A549 (cell line): ENCODE measurements at regions not wholly inside any gene's neighbourhood (a gene's known extent, or its start where the extent isn't known, plus 50 kb on each side); places are given as distances from the start of the nearest gene placed in this dataset.

Source experiments
- CTCF ChIP-seq: fragments of >200 bp; sonication (Bioruptor Twin); formaldehyde crosslinking; IDR thresholded peaks from 3 replicates; pipeline ENCODE4 v1.5.1; 2016
- RAD21 ChIP-seq, 2 experiments: fragments of >200 bp in 1 of 2; sonication (Bioruptor Twin) in 1 of 2; formaldehyde crosslinking in 1 of 2; IDR thresholded peaks in 1 of 2; conservative IDR thresholded peaks in 1 of 2; 2 replicates in 1 of 2; 3 replicates in 1 of 2; pipeline ENCODE4 v1.6.1; 2012 to 2018; ENCODE audit warnings: inconsistent platforms in 1 of 2
- REST ChIP-seq: fragments of 200-600 bp; sonication (generic); IDR thresholded peaks from 2 replicates; pipeline ENCODE4 v1.6.1; 2016; ENCODE audit warnings: antibody characterized with exemption, mild to moderate bottlenecking, moderate library complexity
- USF2 ChIP-seq: fragments of 450-650 bp; IDR thresholded peaks from 2 replicates; pipeline ENCODE4 v1.6.1; 2014; ENCODE audit warnings: antibody characterized with exemption

- TF ChIP-seq CTCF, result no peak
- TF ChIP-seq REST, result no peak
- TF ChIP-seq RAD21 (conservative IDR thresholded peaks at IDR 0.05 in 1 of 2, IDR thresholded peaks at IDR 0.05 in 1 of 2), result no peak
- no peak for TF ChIP-seq USF2
These were observed 267.2 kb upstream of the PFKP start for GRCh38 chr10:2800178-2800577.
